Right lung (tissue), 2 donors: ENCODE measurements at regions not wholly inside any gene's neighbourhood (a gene's known extent, or its start where the extent isn't known, plus 50 kb on each side); places are given as distances from the start of the nearest gene placed in this dataset.
A peak's percentile ranks its signal among the peaks of the same experiment; 100 is the strongest.

ENCODE experiments used
- DNase-seq, 2 donors: peaks; one replicate each; pipeline ENCODE4 v3.0.0-alpha.2; 2013

DNA sequence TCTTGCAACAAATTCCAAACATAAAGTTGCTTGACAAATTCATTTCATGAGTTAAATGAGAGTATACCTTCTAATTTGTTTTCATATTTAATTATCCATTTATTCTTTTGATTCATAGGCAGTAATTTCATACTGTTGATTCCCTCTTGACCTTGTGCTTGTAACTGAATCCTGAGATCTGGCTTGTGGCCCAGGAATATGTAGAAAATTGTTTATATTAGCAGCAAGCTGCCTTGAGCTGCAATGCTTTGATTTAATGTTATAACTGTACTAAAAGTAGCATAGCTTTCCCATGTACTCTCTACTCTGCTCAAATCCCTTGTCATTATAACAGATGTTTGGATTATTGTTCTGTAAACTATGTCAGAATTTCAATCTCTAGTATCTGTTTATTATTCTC is 780.7 kb downstream of the NR2F1-AS1 start:
- peak; percentile 45 to 51 for DNase-seq

DNA sequence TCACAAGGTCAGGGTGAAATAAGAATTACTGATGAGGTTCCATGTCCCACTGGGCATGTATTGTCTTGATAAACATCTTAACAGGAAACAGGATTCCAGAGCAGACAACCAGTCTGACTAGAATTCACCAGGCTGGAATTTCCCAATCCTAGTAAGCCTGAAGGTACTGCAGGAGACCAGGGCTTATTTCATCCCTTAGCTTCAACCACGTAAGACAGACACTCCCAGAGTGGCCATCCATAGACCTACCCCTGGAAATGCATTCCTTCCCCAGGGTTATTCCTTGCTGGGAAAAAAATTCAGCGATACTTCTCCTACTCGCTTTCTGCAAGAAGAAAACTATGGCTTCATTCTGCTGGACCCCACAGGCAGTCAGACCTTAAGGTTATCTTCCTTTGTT is 785.4 kb downstream of the NR2F1-AS1 start:
- no peak for DNase-seq

DNA sequence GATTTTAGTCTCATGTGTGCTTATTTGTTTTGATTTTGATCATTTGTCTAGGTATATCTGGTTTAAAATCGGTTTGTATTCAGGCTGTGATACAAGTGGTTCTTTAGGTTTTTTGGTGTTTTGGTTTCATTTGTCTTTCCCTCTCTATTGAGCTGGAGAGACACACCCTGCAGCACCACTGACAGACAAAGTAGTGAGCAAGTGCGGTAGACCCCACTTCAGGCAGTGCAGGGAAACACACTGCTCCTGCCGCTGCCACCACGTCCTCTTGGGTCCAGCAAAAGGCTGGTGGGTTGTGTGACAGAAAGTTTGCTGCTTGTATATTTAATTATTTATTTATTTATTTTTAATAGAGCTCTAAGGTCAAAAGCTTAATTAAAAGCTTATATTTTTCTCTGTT is 801.0 kb downstream of the NR2F1-AS1 start:
- DNase-seq: no peak

DNA sequence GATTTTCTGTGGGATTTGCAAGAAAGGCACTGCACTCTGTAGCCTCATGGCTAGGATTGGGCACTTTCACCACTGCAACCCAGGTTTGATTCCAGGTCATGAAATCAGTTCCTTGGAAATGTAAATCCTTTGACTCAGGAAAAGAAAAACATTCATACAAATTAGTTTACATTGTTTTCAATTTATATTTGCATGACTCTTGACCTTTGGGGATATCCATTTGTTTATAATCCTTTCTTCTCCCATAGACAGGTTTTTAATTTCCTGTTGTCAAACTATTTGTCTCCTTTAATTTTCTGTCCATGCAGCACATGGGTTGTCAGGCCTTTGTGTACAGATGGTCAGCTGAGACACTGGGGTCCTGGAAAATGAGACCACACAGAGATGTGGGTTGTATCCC is 801.5 kb downstream of the NR2F1-AS1 start:
- no peak for DNase-seq

DNA sequence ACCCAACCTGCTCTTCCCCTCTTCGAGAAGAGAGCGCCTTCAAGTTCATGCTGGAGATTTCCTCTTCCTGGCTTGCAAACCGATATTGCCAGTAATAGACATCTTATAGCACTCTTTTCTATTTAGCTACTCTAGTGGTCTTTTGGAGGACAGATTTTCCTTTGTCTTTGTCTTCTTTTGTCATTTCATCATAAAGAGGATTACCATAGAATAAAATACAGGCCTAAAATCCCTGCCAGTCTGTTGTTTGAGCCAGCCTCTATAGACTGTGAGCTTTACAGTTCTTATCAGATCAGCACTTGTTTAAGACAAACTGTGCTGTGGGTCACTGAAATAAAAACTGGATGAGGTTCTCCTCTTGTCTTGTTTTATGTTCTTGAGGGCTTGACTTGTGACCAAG is 802.8 kb downstream of the NR2F1-AS1 start:
- DNase-seq: no peak

DNA sequence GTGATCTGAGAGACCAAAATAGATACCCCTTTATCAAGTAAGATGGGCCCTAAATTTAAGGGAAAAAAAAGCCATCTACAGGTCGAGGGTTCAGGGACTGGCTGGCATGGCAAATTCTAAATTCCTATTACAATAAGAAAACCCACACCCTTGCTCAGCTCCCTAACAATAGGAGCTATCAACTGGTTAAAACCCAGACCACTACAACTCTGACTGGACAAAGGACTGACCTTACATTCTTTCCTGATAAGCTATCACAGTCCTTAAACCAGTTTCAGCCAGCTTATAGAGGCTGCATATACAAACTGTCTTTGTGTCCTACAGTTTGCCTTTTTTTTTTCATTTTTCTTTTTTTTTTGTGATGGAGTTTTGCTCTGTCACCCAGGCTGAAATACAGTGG is 803.6 kb downstream of the NR2F1-AS1 start:
- no peak for DNase-seq

DNA sequence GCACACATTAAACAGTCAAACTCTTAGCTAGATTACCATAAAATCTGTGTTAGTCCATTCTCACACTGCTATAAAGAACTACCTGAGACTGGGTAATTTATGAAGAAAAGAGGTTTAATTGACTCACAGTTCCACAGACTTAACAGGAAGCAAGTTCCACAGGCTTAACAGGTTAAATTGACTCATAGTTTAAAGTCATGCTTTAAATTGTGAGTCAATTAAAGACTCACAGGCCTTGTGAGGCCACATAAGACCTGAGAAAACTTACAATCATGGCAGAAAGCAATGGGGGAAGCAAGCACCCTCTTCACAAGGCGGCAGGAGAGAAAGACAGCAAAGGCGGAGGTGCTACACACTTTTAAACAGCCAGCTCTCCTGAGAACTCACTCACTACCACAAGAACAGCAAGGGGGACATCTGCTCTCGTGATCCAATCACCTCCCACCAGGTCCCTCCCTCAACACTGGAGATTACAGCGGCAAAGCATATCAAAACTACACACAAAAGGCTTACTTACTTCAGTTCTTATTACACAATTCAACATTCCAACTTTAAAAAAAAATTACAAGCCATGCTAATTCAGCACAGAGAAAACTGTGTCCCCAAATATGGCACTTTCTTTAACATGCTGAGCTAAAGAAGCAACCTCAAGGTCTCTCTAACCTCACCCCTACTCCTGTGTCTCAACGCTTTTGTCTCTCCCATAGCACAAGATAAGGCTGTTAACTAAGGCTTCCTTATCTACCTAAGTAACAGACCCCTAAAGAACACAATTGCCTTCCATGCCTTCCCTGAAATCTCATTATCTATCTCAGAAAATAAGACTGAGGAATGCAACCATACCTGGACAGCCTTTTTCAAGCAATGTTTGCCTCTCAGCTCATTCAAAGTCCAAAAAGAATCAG is 805.1 kb downstream of the NR2F1-AS1 start:
- no peak for DNase-seq

DNA sequence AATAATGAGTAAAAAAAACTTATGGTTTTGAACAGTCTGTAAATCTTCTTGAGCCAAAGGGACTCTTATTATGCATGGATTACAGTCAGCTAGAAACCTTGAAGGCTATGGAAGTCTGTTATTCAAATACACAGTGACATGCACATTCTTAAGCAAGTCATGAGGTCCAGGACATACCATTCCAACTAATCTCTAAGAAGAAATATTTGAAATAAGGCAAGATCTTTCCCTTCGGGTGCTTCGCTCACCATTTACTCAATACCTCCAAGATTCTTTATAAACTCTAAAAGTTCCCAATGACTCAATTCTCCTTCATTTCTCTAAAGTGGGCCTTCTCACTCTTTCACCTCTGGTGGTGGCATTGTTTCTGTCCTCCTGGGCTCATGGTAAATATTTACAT is 811.0 kb downstream of the NR2F1-AS1 start:
- DNase-seq: no peak

DNA sequence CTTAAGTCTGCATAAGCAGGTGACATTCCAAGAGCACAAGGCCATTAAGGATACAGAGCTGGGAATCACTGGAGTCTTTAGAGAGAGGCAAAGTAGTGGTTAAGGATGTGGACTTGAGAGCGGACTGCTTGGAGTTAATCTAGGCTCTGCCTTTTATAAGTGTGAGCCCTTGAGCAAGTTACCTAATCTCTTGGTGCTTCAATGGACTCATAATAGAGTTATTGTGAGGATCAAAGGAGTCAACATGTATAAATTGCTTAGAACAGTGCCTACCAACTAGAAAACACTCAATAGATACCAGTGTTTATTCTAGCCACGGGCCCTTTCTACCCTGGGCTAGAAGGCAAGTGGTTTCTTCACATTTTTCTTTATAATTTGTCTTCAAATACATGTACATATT is 819.4 kb downstream of the NR2F1-AS1 start:
- peak in 1 of 2 donors; percentile 4 for DNase-seq

DNA sequence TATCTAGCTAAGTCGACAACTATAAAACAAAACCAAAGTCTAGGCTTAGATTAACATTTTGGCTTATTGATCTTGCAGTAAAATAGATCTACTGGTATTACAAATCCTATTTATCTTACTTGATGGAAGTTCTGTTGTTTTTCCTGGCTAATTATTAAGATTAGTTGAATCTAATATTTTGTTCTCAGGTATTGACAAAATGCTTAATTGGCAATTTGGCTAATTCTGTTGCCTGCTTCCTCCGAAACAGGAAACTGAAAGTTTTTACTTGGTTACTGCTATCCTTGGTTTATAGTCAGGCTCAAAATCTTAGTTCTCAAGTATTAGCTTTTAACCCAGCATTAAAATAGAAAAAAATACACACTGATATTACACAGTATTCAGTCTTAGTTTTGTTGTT is 820.5 kb downstream of the NR2F1-AS1 start:
- DNase-seq: no peak

DNA sequence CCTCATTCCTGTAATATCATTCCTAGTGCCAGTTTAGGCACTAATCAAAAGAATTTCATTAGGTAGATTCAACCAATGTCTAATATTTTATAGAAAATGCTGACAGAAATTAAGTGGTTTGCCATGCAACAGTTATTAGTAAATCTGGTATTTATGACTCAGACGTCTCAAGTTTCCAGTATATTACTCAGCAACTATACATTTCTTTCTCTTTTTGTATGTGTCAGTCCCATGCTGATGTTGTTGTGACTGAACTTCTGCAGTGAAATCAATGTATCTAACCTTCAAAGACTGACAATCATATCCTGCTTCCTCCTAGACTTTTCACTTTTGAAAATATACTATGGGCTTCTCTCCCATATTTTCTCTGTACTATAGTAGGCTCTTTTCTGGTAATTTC is 822.5 kb downstream of the NR2F1-AS1 start:
- no peak for DNase-seq

DNA sequence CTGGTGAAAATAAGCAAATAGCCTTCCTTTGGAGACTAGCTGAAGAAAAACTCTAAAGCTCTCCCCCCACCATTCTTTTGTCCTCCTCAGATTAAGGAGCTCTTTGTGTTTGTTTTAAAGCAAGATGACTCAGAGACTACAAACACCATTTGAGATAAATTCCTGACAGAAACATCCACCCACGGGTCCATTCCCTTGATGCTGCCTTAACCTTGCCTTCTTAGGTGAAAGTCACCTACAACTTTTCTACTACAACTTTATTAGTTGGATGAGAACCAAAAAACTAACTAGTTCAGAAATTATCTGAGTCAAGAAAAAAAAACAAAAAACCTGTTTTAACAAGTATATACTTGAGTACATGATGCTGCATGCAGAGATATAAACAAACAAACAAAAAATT is 831.1 kb downstream of the NR2F1-AS1 start:
- DNase-seq: no peak

DNA sequence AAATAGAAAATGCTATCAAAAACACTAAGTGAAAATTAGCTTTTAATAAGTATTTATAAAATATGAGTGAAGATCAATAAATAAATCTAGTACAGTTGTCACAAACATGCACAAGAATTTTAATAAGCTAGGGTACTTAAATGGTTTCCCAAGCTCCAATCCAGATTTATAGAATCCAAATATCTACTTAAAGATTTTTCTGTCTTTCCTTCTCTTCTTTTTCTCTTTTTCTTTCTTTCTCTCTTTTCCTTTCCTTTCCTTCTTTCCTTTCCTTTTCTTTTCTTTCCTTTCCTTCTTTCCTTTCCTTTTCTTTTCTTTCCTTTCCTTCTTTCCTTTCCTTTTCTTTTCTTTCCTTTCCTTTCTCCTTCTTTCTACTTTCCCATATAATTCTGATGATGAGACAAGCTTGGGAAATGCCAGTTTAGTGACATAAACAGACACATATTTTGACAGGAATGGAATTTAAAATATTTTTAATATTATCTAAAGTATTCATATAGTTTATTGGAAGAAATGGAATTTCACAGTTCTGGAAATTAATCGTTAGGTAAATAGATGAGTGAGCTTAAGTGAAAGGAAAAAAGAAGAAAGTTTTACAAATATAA is 832.8 kb downstream of the NR2F1-AS1 start:
- DNase-seq: no peak

DNA sequence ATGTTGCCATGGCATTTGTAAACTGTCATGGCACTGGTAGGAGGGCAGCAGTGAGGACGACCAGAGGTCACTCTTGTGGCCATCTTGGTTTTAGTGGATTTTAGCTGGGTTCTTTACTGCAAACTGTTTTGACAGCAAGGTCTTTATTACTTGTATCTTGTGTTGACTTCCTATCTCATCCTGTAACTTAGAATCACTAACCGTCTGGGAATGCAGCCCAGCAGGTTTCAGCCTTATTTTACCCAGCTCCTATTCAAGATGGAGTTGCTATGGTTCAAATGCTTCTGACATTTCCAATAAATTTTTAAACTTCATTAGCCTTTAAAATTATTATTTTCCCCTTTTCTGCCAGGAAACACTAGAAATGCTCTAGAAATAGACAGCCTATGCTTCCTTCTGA is 839.1 kb downstream of the NR2F1-AS1 start:
- no peak for DNase-seq

DNA sequence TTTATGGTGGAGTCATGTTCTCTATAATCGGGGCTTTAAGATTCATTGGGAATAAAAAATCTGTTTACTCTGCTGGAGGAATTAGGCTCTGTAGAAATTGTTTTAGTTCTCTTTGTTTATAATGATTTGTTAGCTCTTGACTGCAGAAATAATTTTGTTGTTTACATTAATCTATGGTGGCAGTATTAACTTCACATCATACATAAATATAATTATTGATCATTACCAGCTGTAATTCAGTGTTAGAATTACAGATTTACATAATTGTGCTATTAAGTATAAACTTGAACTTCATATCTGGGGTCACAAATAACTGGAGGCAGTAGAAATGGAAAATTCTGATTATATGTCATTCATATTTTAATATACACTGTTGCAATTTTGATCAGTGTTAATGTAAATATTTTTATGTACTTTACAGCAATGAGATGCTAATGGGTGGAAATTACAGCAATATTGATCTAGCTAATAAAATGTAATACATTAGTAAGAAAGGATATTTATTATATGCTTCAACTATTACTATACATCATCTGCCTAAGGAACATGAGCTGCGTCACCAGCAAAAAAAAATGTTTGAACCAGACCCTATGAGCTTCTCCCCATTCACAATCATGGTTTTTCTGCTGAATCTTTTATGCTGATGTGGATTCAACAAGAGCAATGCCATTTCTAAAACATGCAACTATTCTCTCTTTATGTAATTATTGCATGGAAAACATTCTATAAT is 846.6 kb downstream of the NR2F1-AS1 start:
- peak in 1 of 2 donors; percentile 22 for DNase-seq

DNA sequence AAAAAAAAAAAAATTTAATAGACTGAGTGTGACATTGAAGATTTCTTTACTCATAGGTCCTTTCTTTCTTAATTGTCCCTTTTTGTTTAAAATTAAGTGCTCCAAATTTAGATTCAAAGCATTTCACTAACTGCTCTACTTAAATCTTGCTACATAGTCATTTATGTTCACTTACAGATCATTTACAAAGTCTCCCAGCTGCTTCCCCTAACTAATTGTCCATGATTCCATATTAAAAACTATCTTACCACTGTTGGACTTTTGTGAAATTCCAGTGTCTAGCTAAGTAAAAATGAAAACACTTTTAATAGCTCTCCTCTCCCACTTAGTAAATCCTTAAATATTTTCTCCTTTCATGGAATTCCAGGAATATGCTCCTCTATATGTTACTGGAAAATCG is 850.5 kb downstream of the NR2F1-AS1 start:
- no peak for DNase-seq

DNA sequence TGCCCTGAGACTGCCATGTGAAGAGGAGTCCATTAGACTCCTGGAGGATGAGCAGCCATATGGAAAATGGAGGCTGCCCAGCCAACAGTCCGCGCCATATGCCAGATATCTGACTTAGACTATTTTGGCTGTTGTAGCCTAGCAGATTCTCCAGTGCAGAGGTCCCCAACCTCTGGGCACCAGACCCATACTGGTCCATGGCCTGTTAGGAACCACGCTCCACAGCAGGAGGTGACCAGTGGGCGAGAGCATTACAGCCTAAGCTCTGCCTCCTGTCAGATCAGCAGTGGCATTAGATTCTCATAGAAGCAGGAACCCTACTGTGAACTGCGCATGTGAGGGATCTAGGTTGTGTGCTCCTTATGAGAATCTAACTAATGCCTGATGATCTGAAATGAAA is 851.9 kb downstream of the NR2F1-AS1 start:
- no peak for DNase-seq

DNA sequence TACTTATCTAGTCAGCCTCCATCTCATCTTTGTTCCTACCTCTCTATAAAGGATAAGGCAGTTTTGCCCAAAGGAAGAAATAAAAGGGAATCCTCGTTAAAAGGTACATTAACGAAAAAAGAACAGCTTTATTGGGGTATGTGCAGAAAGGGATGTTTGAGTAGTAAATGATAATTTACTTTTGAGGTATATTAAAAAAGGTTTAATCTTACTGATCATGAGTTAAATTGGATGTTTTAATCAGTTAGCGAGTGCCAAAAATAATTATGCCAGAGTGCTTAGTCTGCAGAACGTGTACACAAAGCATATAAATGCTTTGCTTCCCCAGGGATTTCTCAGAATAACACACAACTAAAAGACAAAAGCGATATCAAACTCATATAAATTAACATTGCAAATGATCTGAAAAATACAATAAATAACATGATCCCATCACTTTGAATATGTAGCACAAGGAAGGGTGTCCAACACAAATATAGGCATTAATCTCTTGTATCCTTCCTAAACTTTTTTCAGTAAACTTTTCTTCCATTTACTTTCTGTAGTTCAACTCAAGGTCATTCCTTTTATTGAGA is 865.0 kb downstream of the NR2F1-AS1 start:
- no peak for DNase-seq

DNA sequence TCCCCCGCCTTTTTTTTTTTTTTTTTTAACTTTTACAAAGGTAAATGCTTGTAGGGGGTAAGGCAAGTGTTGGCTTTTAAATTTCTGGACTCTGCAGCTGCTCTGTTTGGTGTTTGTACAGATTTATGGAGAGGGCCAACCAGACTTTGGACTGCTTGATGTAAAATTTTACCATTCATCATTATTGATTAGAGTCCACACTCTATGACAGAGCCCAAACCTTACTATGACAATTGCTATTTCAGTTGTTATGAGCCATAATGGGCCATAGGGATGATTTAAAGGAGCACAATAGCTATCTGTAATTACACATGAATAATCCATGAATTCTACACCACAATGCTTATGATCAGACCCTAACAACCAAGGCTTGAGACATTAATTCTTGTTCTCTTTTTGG is 867.2 kb downstream of the NR2F1-AS1 start:
- no peak for DNase-seq

DNA sequence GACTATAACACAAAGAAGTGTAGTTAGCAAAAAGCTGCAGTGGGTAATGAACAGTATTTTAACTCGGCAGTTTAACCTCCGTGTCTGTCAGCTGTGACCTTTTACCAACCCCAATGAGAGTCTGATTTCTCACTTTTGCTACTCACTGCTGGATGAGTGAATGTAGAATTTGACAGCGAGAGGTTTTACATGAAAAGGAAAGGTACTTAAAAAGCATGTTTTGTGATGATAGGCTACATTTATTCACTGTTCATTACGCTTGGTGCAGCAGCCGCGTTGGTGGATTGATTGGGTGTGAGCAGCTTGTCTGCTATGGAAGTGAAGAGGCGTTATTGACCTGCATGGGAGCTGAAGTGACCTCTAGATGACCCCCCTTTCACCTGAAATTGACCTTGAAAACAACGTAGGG is 867.7 kb downstream of the NR2F1-AS1 start:
- no peak for DNase-seq

DNA sequence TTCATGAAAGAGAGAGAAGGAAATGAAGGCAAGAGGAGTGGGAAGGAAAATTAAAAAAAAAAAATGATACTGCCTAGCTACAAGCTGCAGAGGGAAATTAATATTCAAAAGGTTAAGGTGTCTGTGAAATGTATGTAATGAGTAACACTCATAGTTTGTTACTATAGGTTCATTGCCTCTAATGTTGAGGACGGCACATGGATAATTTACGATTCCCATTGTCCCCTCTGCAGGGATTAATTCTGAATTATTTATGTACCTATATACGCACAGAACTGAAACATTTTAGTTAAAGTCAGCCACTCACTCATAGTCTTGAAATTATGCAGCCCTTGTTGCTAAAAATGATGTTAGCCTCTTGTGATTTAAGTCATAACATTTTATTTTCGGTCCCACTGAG is 869.1 kb downstream of the NR2F1-AS1 start:
- DNase-seq: no peak

DNA sequence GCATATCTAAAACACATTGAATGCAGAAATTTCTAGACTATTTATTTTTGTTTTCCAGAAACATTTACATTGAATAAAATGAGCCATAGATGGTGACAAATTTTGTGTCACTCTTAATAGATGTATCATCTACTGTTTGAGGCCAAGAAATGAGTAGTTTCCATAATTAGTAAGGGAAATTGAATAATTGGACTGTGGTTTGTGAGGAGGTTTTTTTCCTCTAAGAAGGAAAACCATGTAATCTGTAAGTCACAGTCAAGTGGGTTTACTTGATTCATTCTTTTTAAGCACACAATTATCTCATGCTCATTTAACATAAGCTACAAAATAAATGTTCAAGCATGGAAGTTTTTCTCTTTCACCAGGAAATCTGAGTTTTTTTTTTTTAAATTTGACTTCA is 876.4 kb downstream of the NR2F1-AS1 start:
- no peak for DNase-seq

DNA sequence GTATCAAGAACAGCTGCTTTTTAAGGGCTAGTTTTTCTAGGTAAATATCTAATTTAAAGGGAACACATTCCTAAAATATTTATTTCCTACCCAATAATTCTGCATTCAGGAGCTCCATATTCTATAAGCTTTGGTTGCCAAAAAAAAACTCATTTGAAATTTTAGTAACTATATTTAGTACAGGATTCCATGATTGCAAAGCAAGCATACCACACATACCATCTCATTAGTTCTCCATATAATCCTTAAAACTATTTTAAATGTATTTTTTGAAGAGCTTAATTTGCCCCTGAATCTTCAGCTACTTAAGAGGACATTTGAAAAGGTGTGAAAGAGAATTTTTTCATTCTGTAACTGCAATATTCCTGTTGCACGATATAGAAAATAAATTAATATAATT is 877.0 kb downstream of the NR2F1-AS1 start:
- DNase-seq: no peak
